HepG2 (cell line): ENCODE measurements at regions not wholly inside any gene's neighbourhood (a gene's known extent, or its start where the extent isn't known, plus 50 kb on each side); places are given as distances from the start of the nearest gene placed in this dataset.

Experiments
- CBX5 ChIP-seq: sonication (generic); formaldehyde crosslinking; IDR thresholded peaks from 2 replicates; pipeline ENCODE4 v1.4.0; 2020; ENCODE audit warnings: missing genetic modification reagents, borderline replicate concordance
- DNMT3B ChIP-seq: conservative IDR thresholded peaks from 2 replicates; pipeline ENCODE4 v1.6.1; 2016; ENCODE audit warnings: missing biosample characterization, control low read depth
- ESRRA ChIP-seq: sonication (generic); formaldehyde crosslinking; IDR thresholded peaks from 2 replicates; pipeline ENCODE4 v1.5.1; 2020; ENCODE audit warnings: mild to moderate bottlenecking, low read depth, missing genetic modification reagents
- GTF2F1 ChIP-seq: fragments of 150-350 bp; IDR thresholded peaks from 2 replicates; pipeline ENCODE4 v1.6.1; 2014; ENCODE audit warnings: low read length
- HNF1A ChIP-seq, 2 experiments: sonication (generic) in 1 of 2; formaldehyde crosslinking in 1 of 2; IDR thresholded peaks; 2 replicates each; pipeline versions ENCODE4 v1.4.0 to v1.6.1; 2016 to 2020; ENCODE audit warnings: borderline replicate concordance in 1 of 2, low read depth in 1 of 2, mild to moderate bottlenecking in 1 of 2, missing genetic modification reagents in 1 of 2
- MIER2 ChIP-seq: IDR thresholded peaks from 2 replicates; pipeline ENCODE4 v1.6.1; 2016; ENCODE audit warnings: missing biosample characterization, missing genetic modification reagents
- MIXL1 ChIP-seq: IDR thresholded peaks from 2 replicates; pipeline ENCODE4 v1.6.1; 2016
- NFE2L1 ChIP-seq: sonication (generic); formaldehyde crosslinking; IDR thresholded peaks from 2 replicates; pipeline ENCODE4 v1.4.0; 2020; ENCODE audit warnings: missing genetic modification reagents, mild to moderate bottlenecking, borderline replicate concordance
- POLR2AphosphoS2 ChIP-seq: IDR thresholded peaks from 2 replicates; pipeline ENCODE4 v1.6.1; 2011; ENCODE audit warnings: low read depth, low read length, improper control_type of control experiment
- SALL1 ChIP-seq: sonication (generic); formaldehyde crosslinking; IDR thresholded peaks from 2 replicates; pipeline ENCODE4 v1.8.0; 2022; ENCODE audit warnings: mild to moderate bottlenecking, missing genetic modification reagents
- ZNF18 ChIP-seq: sonication (generic); formaldehyde crosslinking; IDR thresholded peaks from 2 replicates; pipeline ENCODE4 v1.8.0; 2022; ENCODE audit warnings: mild to moderate bottlenecking, missing genetic modification reagents; ENCODE audit not compliant: insufficient replicate concordance
- ZNF318 ChIP-seq: sonication (generic); formaldehyde crosslinking; IDR thresholded peaks from 2 replicates; pipeline ENCODE4 v1.4.0; 2020; ENCODE audit warnings: mild to moderate bottlenecking, missing genetic modification reagents
- ZNF329 ChIP-seq: sonication (generic); formaldehyde crosslinking; IDR thresholded peaks from 2 replicates; pipeline ENCODE4 v1.9.0; 2021; ENCODE audit warnings: low read depth, mild to moderate bottlenecking, missing genetic modification reagents
- ZNF773 ChIP-seq: sonication (generic); formaldehyde crosslinking; IDR thresholded peaks from 2 replicates; pipeline ENCODE4 v1.4.0; 2020; ENCODE audit warnings: missing genetic modification reagents, borderline replicate concordance

- TF ChIP-seq ZNF318 (CRISPR knock-in tag): no peak
- no peak for TF ChIP-seq ZNF329 (CRISPR knock-in tag)
- TF ChIP-seq ZNF18 (CRISPR knock-in tag): no peak
- 0 out of 2 replicates have a peak, but pooled peaks have one; percentile 46 for TF ChIP-seq MIXL1 (CRISPR knock-in tag)
- TF ChIP-seq ZNF773 (CRISPR knock-in tag): no peak
- no peak for TF ChIP-seq POLR2AphosphoS2
- 0 out of 2 replicates have a peak, but pooled peaks have one; percentile 37 for TF ChIP-seq DNMT3B
- peak; percentile 58; the same call in 1 of the 2 replicates for TF ChIP-seq CBX5 (CRISPR knock-in tag)
- no peak for TF ChIP-seq GTF2F1
- peak; percentile 52 for TF ChIP-seq SALL1 (CRISPR knock-in tag)
- TF ChIP-seq NFE2L1 (CRISPR knock-in tag): no peak
- TF ChIP-seq ESRRA: no peak
- TF ChIP-seq HNF1A (IDR thresholded peaks at IDR 0.05; ENCODE audit: low read depth): no peak
- TF ChIP-seq HNF1A (CRISPR knock-in tag; IDR thresholded peaks at IDR 0.05; ENCODE audit: borderline replicate concordance): no peak
- 0 out of 2 replicates have a peak, but pooled peaks have one; percentile 38 for TF ChIP-seq MIER2 (CRISPR knock-in tag)
These were observed 246.8 kb downstream of the SKIDA1 start (continued) for GRCh38 chr10:21278491-21279216.
